PC-9 (cell line): ENCODE measurements at regions not wholly inside any gene's neighbourhood (a gene's known extent, or its start where the extent isn't known, plus 50 kb on each side); places are given as distances from the start of the nearest gene placed in this dataset.

Experiments used
- CTCF ChIP-seq: fragments of 200-600 bp; sonication (generic); conservative IDR thresholded peaks from 2 replicates; pipeline ENCODE4 v1.6.1; 2017; ENCODE audit warnings: mixed run types, antibody characterized with exemption, mild to moderate bottlenecking, moderate library complexity
- EZH2 ChIP-seq: fragments of 200-600 bp; sonication (generic); IDR thresholded peaks from 2 replicates; pipeline ENCODE4 v1.8.0; 2017; ENCODE audit warnings: antibody characterized with exemption, low read depth

GRCh38 chr12:114924946-114925475 lies 241.0 kb upstream of the TBX3 start:
- no peak for TF ChIP-seq CTCF
- no peak for TF ChIP-seq EZH2
